ENCODE measurements at regions not wholly inside any gene's neighbourhood (a gene's known extent, or its start where the extent isn't known, plus 50 kb on each side); places are given as distances from the start of the nearest gene placed in this dataset.

GRCh38 chr5:93053825-93054224 is 527.2 kb downstream of the NR2F1-AS1 start:
- Histone ChIP-seq H3K4me3 (ENCODE audit: low read depth, low read length) (no peak overlapping the region), H3K36me3 (ENCODE audit: control insufficient read depth, insufficient read depth, low read length) (no peaks in the 10 kb centered on the region), H3K27me3 (ENCODE audit: control insufficient read depth, insufficient read depth, low read length) (no peaks in the 10 kb centered on the region), H3K27ac (ENCODE audit: low read depth, low read length) (no peak overlapping the region), H3K9me3 (ENCODE audit: control insufficient read depth, insufficient read depth, low read length) (no peaks in the 10 kb centered on the region), H3K4me1 (ENCODE audit: control insufficient read depth, insufficient read depth, low read length) (no peaks in the 10 kb centered on the region)
- no peak for DNase-seq (ENCODE audit: low read depth in 4 of 6, low spot score in 6 of 6)

- Histone ChIP-seq H3K27ac (ENCODE audit: low read depth, low read length) (no peak overlapping the region), H3K4me3 (ENCODE audit: low read depth, low read length) (no peak overlapping the region)
Measured at GRCh38 chr5:93048858-93049257, 532.2 kb downstream of the NR2F1-AS1 start.

GRCh38 chr5:93044859-93045666 is 536.0 kb downstream of the NR2F1-AS1 start:
- H3K9me3 ChIP-seq (ENCODE audit: control insufficient read depth, insufficient read depth, low read length): no peaks in the 10 kb centered on the region
- H3K27me3 ChIP-seq (ENCODE audit: control insufficient read depth, insufficient read depth, low read length): no peaks in the 10 kb centered on the region
- no peak for DNase-seq (ENCODE audit: low read depth in 4 of 6, low spot score in 6 of 6)
- WGBS (ENCODE audit: insufficient coverage): no CpG with 5 or more reads among the region's 1 CpG
- H3K4me1 ChIP-seq (ENCODE audit: control insufficient read depth, insufficient read depth, low read length): no peaks in the 10 kb centered on the region
- no peak overlapping the region for H3K4me3 ChIP-seq (ENCODE audit: low read depth, low read length)
- no peak overlapping the region for H3K27ac ChIP-seq (ENCODE audit: low read depth, low read length)
- no peaks in the 10 kb centered on the region for H3K36me3 ChIP-seq (ENCODE audit: control insufficient read depth, insufficient read depth, low read length)

More at GRCh38 chr5:93048858-93049257, 532.2 kb downstream of the NR2F1-AS1 start:
- no peaks in the 10 kb centered on the region for H3K4me1 ChIP-seq (ENCODE audit: control insufficient read depth, insufficient read depth, low read length)
- no peaks in the 10 kb centered on the region for H3K36me3 ChIP-seq (ENCODE audit: control insufficient read depth, insufficient read depth, low read length)
- DNase-seq (ENCODE audit: low read depth in 4 of 6, low spot score in 6 of 6): no peak
- H3K27me3 ChIP-seq (ENCODE audit: control insufficient read depth, insufficient read depth, low read length): no peaks in the 10 kb centered on the region
- no CpG with 5 or more reads among the region's 2 CpGs for WGBS (ENCODE audit: insufficient coverage)
- H3K9me3 ChIP-seq (ENCODE audit: control insufficient read depth, insufficient read depth, low read length): no peaks in the 10 kb centered on the region

GRCh38 chr5:93039888-93040287 is 541.1 kb downstream of the NR2F1-AS1 start:
- no peak overlapping the region for H3K27ac ChIP-seq (ENCODE audit: low read depth, low read length)
- no peaks in the 10 kb centered on the region for H3K36me3 ChIP-seq (ENCODE audit: control insufficient read depth, insufficient read depth, low read length)
- no peak for DNase-seq (ENCODE audit: low read depth in 4 of 6, low spot score in 6 of 6)
- H3K4me3 ChIP-seq (ENCODE audit: low read depth, low read length): no peak overlapping the region
- no peaks in the 10 kb centered on the region for H3K9me3 ChIP-seq (ENCODE audit: control insufficient read depth, insufficient read depth, low read length)
- H3K27me3 ChIP-seq (ENCODE audit: control insufficient read depth, insufficient read depth, low read length): no peaks in the 10 kb centered on the region
- H3K4me1 ChIP-seq (ENCODE audit: control insufficient read depth, insufficient read depth, low read length): no peaks in the 10 kb centered on the region

- no peak for DNase-seq (ENCODE audit: low read depth in 4 of 6, low spot score in 6 of 6)
- Histone ChIP-seq H3K27me3 (ENCODE audit: control insufficient read depth, insufficient read depth, low read length) (no peaks in the 10 kb centered on the region), H3K4me3 (ENCODE audit: low read depth, low read length) (no peak overlapping the region), H3K27ac (ENCODE audit: low read depth, low read length) (no peak overlapping the region), H3K36me3 (ENCODE audit: control insufficient read depth, insufficient read depth, low read length) (no peaks in the 10 kb centered on the region), H3K4me1 (ENCODE audit: control insufficient read depth, insufficient read depth, low read length) (no peaks in the 10 kb centered on the region), H3K9me3 (ENCODE audit: control insufficient read depth, insufficient read depth, low read length) (no peaks in the 10 kb centered on the region)
- 51% methylated on average over 4 of the region's 9 CpGs for WGBS (ENCODE audit: insufficient coverage)
Measured at GRCh38 chr5:93034621-93035590, 546.1 kb downstream of the NR2F1-AS1 start.

GRCh38 chr5:93022796-93023447 is 558.1 kb downstream of the NR2F1-AS1 start:
- DNase-seq (ENCODE audit: low read depth in 4 of 6, low spot score in 6 of 6): no peak
- WGBS (ENCODE audit: insufficient coverage): 100% methylated on average over 1 of the region's 3 CpGs
- Histone ChIP-seq H3K4me1 (ENCODE audit: control insufficient read depth, insufficient read depth, low read length) (no peaks in the 10 kb centered on the region), H3K36me3 (ENCODE audit: control insufficient read depth, insufficient read depth, low read length) (no peaks in the 10 kb centered on the region), H3K27ac (ENCODE audit: low read depth, low read length) (no peak overlapping the region), H3K4me3 (ENCODE audit: low read depth, low read length) (no peak overlapping the region), H3K27me3 (ENCODE audit: control insufficient read depth, insufficient read depth, low read length) (no peaks in the 10 kb centered on the region), H3K9me3 (ENCODE audit: control insufficient read depth, insufficient read depth, low read length) (no peaks in the 10 kb centered on the region)

GRCh38 chr5:93022211-93022610 is 558.8 kb downstream of the NR2F1-AS1 start:
- no peaks in the 10 kb centered on the region for H3K36me3 ChIP-seq (ENCODE audit: control insufficient read depth, insufficient read depth, low read length)
- H3K27ac ChIP-seq (ENCODE audit: low read depth, low read length): no peak overlapping the region
- H3K4me3 ChIP-seq (ENCODE audit: low read depth, low read length): no peak overlapping the region
- no peak for DNase-seq (ENCODE audit: low read depth in 4 of 6, low spot score in 6 of 6)
- no peaks in the 10 kb centered on the region for H3K9me3 ChIP-seq (ENCODE audit: control insufficient read depth, insufficient read depth, low read length)
- no CpG with 5 or more reads among the region's 3 CpGs for WGBS (ENCODE audit: insufficient coverage)
- H3K27me3 ChIP-seq (ENCODE audit: control insufficient read depth, insufficient read depth, low read length): no peaks in the 10 kb centered on the region
- no peaks in the 10 kb centered on the region for H3K4me1 ChIP-seq (ENCODE audit: control insufficient read depth, insufficient read depth, low read length)

GRCh38 chr5:93019896-93020295 is 561.1 kb downstream of the NR2F1-AS1 start:
- DNase-seq (ENCODE audit: low read depth in 4 of 6, low spot score in 6 of 6): no peak
- H3K4me1 ChIP-seq (ENCODE audit: control insufficient read depth, insufficient read depth, low read length): no peaks in the 10 kb centered on the region
- no CpG with 5 or more reads among the region's 2 CpGs for WGBS (ENCODE audit: insufficient coverage)
- no peak overlapping the region for H3K4me3 ChIP-seq (ENCODE audit: low read depth, low read length)
- no peaks in the 10 kb centered on the region for H3K9me3 ChIP-seq (ENCODE audit: control insufficient read depth, insufficient read depth, low read length)
- no peak overlapping the region for H3K27ac ChIP-seq (ENCODE audit: low read depth, low read length)
- H3K36me3 ChIP-seq (ENCODE audit: control insufficient read depth, insufficient read depth, low read length): no peaks in the 10 kb centered on the region
- no peaks in the 10 kb centered on the region for H3K27me3 ChIP-seq (ENCODE audit: control insufficient read depth, insufficient read depth, low read length)

GRCh38 chr5:93018461-93018860 is 562.6 kb downstream of the NR2F1-AS1 start:
- Histone ChIP-seq H3K36me3 (ENCODE audit: control insufficient read depth, insufficient read depth, low read length) (no peaks in the 10 kb centered on the region), H3K27ac (ENCODE audit: low read depth, low read length) (no peak overlapping the region), H3K4me3 (ENCODE audit: low read depth, low read length) (no peak overlapping the region), H3K9me3 (ENCODE audit: control insufficient read depth, insufficient read depth, low read length) (no peaks in the 10 kb centered on the region), H3K4me1 (ENCODE audit: control insufficient read depth, insufficient read depth, low read length) (no peaks in the 10 kb centered on the region), H3K27me3 (ENCODE audit: control insufficient read depth, insufficient read depth, low read length) (no peaks in the 10 kb centered on the region)
- no peak for DNase-seq (ENCODE audit: low read depth in 4 of 6, low spot score in 6 of 6)
